Small intestine (tissue), 7 donors: ENCODE measurements at regions not wholly inside any gene's neighbourhood (a gene's known extent, or its start where the extent isn't known, plus 50 kb on each side); places are given as distances from the start of the nearest gene placed in this dataset.

Experiments used
- DNase-seq, 2 donors: peaks; one replicate each; pipeline versions ENCODE4 v3.0.0 to v3.0.0-alpha.2; 2013
- FAIRE-seq: peaks from 2 replicates; lab custom pipeline; 2012; peaks lifted over from hg19 to GRCh38; lab: Jason Lieb, UNC
- H3K27ac ChIP-seq, 3 donors: one replicate each; pipeline ENCODE4 v1.5.1; 2013; ENCODE audit warnings: low read length in 2 of 3, mild to moderate bottlenecking in 2 of 3, control low read depth in 1 of 3, inconsistent platforms in 1 of 3, low read depth in 1 of 3, moderate library complexity in 1 of 3
- H3K27me3 ChIP-seq, 3 donors: one replicate each; pipeline ENCODE4 v1.6.1; 2013; ENCODE audit warnings: low read length in 3 of 3, inconsistent platforms in 1 of 3; ENCODE audit not compliant: control insufficient read depth in 3 of 3, insufficient read depth in 3 of 3
- H3K36me3 ChIP-seq, 3 donors: one replicate each; pipeline ENCODE4 v1.6.1; 2013; ENCODE audit warnings: low read length in 3 of 3, inconsistent platforms in 1 of 3, low read depth in 1 of 3, mild to moderate bottlenecking in 1 of 3, moderate library complexity in 1 of 3; ENCODE audit not compliant: control insufficient read depth in 3 of 3, insufficient read depth in 2 of 3
- H3K4me1 ChIP-seq, 3 donors: one replicate each; pipeline ENCODE4 v1.6.1; 2013; ENCODE audit warnings: low read length in 2 of 3, inconsistent platforms in 1 of 3, low read depth in 1 of 3, mild to moderate bottlenecking in 1 of 3, moderate library complexity in 1 of 3; ENCODE audit not compliant: control insufficient read depth in 3 of 3, insufficient read depth in 2 of 3
- H3K4me3 ChIP-seq, 3 donors: one replicate each; pipeline ENCODE4 v1.5.1; 2013; ENCODE audit warnings: low read length in 3 of 3, control low read depth in 1 of 3, inconsistent platforms in 1 of 3, low read depth in 1 of 3, mild to moderate bottlenecking in 1 of 3, moderate library complexity in 1 of 3
- H3K9me3 ChIP-seq, 2 donors: one replicate each; pipeline ENCODE4 v1.6.1; 2013; ENCODE audit warnings: low read depth in 1 of 2, low read length in 1 of 2; ENCODE audit not compliant: control insufficient read depth in 2 of 2, insufficient read depth in 1 of 2
- WGBS, 3 donors: extraction: QIAGEN DNeasy Blood & Tissue Kit; methylation state at CpG; one replicate each; pipeline ENCODE4 v1.1.7; 2013; 5-methylcytosine and 5-hydroxymethylcytosine counted together
- donor health status: healthy with polysubstance abuse.
- donor health status: control.
- donor health status: control.
- donor health status: Bipolar disorder and iron deficiency.
- donor health status: healthy.

DNA sequence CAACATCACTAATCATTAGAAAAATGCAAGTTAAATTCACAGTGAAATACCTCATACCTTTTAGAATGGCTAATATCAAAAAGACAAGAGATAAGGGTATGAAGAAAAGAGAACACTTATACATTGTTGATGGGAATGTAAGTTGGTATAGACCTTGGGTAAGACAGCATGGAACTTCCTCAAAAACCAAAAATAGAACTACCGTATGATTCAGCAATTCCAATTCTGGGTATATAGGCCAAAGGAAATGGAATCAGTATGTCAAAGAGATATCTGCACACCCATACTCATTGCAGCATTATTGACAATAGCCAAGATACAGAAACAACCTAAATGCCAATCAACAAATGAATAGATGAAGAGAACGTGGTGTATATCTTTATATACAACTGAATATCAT is 166.8 kb upstream of the LRRN1 start:
- H3K9me3 ChIP-seq = no peaks in the 10 kb centered on the region
- DNase-seq = no peak
- WGBS, 3 donors = 73 to 82% (median 77%) methylated on average over 2 of the region's 2 CpGs
- H3K27ac ChIP-seq = no peak overlapping the region
- H3K4me1 ChIP-seq = no peaks in the 10 kb centered on the region
- no peaks in the 10 kb centered on the region for H3K36me3 ChIP-seq
- no peak for FAIRE-seq
- no peaks in the 10 kb centered on the region for H3K27me3 ChIP-seq
- H3K4me3 ChIP-seq = no peak overlapping the region

DNA sequence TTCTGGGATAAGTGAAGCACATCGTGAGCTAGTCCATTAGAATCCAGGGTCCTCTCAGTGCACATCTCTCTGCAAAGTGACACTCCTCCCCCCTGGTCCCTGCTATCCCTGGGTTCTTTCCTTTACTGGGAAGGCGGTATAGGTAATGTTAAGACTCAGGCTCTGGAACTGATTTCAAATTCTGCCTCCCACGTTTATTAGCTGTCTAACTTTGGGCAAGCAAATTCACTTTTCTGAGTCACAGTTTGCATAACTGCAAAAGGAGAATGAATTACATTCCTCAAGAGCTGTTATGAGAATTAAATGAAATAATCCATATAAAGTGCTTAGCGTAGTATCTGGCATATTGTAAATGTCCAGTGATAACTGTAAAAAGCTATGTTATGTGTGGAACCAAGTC is 168.1 kb upstream of the LRRN1 start:
- no peaks in the 10 kb centered on the region for H3K27me3 ChIP-seq
- H3K4me1 ChIP-seq = no peaks in the 10 kb centered on the region
- 77 to 86% (median 79%) methylated on average over 4 of the region's 4 CpGs for WGBS, 3 donors
- H3K36me3 ChIP-seq = no peaks in the 10 kb centered on the region
- H3K4me3 ChIP-seq = no peak overlapping the region
- DNase-seq (no peak), FAIRE-seq (no peak)
- H3K9me3 ChIP-seq = no peaks in the 10 kb centered on the region
- no peak overlapping the region for H3K27ac ChIP-seq

DNA sequence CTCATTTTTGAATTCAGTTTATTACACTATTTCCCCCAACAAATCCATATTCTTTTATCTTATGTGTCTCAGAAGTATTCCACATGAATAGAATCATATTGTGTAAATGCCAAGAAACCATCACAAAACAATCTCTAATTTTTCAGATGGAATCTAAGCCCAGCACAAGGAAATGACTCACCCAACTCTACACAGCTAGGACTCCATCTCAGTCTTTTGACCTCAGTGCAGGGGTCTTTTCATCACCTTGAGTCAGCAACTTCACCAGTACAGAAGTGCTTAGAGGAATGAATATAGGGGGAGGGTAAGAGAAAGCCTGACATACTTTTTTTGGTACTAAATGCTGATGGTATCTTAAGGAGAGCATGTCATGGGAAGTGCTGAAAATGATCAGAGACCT is 169.3 kb upstream of the LRRN1 start:
- FAIRE-seq = no peak

DNA sequence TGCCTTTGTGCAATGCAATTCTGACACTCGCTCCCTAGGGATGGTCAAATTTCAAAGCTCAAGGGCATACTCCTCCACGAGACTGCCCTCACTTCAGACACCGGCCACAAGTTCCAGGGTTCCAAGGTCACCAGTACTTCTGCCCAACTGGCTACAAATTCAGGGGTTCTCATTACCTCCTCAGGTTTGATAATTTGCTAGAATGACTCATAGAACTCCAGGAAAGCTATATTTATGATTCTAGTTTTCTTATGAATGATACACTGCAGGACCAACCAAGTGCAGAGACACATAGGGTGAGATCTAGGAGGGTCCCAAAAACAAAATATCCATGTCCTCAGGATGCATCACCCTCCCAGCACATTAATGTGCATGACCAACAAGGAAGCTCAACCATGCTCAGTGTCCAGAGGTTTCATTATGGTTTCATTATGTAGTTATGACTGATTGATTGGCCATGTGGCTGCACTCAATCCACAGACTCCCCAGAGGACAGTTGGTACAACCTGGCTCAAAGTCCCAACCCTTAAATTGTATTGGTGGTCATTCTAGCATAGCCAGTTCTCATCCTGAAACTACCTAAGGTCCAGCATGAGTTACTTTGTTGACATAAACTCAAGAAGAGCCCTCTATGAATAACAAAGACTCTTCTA is 170.4 kb upstream of the LRRN1 start:
- no peaks in the 10 kb centered on the region for H3K27me3 ChIP-seq
- H3K27ac ChIP-seq = no peak overlapping the region
- no peaks in the 10 kb centered on the region for H3K9me3 ChIP-seq
- H3K4me3 ChIP-seq = no peak overlapping the region
- H3K36me3 ChIP-seq = no peaks in the 10 kb centered on the region
- DNase-seq (no peak), FAIRE-seq (no peak)
- 50 to 67% (median 50%) methylated on average over 3 of the region's 3 CpGs for WGBS, 3 donors
- H3K4me1 ChIP-seq = no peaks in the 10 kb centered on the region

More for the DNA sequence above, 169.3 kb upstream of the LRRN1 start:
- no peaks in the 10 kb centered on the region for H3K9me3 ChIP-seq
- no peaks in the 10 kb centered on the region for H3K4me1 ChIP-seq
- H3K4me3 ChIP-seq = no peak overlapping the region
- no peaks in the 10 kb centered on the region for H3K27me3 ChIP-seq
- DNase-seq = no peak
- no peak overlapping the region for H3K27ac ChIP-seq
- H3K36me3 ChIP-seq = no peaks in the 10 kb centered on the region

DNA sequence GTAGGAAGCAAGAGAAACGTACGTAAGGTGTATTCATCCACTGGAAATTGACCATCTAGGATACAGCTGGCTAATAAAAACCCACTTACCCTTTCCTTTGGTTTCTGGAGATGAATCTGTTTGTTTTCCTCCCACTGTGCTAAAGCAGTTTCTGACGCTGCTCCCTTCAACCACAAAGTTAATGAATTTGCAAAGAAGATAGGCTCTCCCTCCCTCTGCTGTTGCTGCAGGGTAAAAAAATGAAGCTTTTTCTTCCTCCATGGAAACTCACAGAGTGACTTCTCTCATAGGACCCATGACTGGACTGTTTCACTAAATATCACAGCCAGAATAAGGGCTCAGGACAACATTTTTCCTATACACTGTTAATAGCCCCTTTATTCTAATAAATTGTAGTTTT is 172.1 kb upstream of the LRRN1 start:
- H3K4me1 ChIP-seq = no peaks in the 10 kb centered on the region
- no peak overlapping the region for H3K27ac ChIP-seq
- H3K4me3 ChIP-seq = no peak overlapping the region
- no peaks in the 10 kb centered on the region for H3K27me3 ChIP-seq
- WGBS, 3 donors = 71 to 86% (median 76%) methylated on average over 3 of the region's 3 CpGs
- H3K36me3 ChIP-seq = no peaks in the 10 kb centered on the region
- DNase-seq (no peak), FAIRE-seq (no peak)
- H3K9me3 ChIP-seq = no peaks in the 10 kb centered on the region

DNA sequence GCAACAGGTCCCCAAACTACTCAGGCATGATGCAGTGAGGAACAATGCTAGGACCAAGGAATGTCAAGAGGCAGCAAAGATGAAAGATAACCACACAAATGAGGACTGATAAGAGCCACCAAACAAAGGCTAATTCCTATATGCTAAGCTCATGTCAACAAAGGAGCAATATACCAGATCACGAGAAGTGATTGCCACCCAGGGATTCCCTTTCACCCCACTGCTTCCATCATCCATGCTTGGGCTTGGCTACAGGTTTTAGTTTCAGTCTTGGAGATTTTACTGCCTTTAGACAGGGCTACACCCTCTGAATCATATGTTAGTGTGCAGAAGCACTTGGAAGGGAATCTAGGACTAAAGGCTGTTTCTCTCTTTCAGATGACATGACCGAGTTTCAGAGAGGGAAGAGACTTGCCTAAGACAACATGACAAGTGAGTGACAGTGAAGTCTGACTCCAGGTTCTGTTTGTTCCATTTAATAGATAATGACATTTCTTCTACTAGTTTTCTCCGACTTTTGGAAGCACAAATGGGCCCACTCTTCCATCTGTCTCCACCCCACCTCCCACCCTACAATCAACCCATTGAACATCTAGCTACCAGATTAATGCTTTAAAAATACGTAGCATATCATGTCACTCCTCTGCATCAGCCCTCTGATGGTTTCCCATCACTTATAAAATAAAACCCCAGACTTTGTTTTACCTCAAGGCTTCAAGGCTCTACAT is 173.5 kb upstream of the LRRN1 start:
- Histone ChIP-seq H3K27me3 (no peaks in the 10 kb centered on the region), H3K9me3 (no peaks in the 10 kb centered on the region), H3K36me3 (no peaks in the 10 kb centered on the region), H3K4me1 (no peaks in the 10 kb centered on the region), H3K4me3 (no peak overlapping the region), H3K27ac (no peak overlapping the region)
- no peak for FAIRE-seq
- DNase-seq = peak; percentile 1 to 74
- WGBS, 3 donors = 41 to 60% (median 48%) methylated on average over 4 of the region's 4 CpGs

DNA sequence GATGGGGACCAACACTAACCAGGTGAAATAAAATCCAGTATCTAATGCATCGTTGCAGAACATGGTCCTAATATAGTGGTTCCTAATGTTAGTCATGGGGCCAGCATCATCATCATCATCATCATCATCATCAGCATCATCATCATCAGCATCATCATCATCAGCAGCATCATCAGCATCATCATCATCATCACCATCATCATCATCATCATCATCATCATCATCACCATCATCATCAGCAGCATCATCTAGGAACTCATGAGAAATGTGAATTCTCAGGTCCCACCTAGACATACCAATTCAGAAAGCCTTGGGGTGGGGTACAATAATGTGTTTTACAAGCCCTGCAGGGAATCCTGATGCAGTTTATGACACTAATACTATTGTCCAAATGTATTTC is 179.4 kb upstream of the LRRN1 start:
- WGBS, 3 donors = 83 to 93% (median 92%) methylated on average over 1 of the region's 1 CpG
- Histone ChIP-seq H3K4me1 (no peaks in the 10 kb centered on the region), H3K27me3 (no peaks in the 10 kb centered on the region), H3K9me3 (no peaks in the 10 kb centered on the region), H3K36me3 (no peaks in the 10 kb centered on the region), H3K4me3 (no peak overlapping the region), H3K27ac (no peak overlapping the region)
- DNase-seq (no peak), FAIRE-seq (no peak)

DNA sequence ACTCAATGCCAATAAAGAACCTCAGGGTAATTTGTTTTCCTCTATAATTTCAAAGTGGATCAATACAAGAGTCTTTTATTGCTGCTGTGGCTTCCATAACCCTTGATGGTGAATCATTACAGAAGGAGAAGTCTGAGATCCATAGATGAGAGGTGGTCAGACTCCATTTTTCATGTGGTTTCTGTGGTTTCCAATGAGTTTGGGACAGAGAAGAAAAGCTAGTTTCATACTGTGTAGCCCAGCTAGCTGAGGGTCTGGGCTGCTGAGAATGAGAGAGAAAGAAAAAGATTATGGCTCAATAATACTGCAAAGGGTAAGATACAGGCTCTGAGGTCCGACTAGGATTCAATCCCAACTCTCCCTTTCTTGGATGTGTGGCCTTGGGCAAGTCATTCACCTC is 180.6 kb upstream of the LRRN1 start:
- Histone ChIP-seq H3K27me3 (no peaks in the 10 kb centered on the region), H3K4me3 (no peak overlapping the region), H3K4me1 (no peaks in the 10 kb centered on the region), H3K27ac (no peak overlapping the region), H3K9me3 (no peaks in the 10 kb centered on the region), H3K36me3 (no peaks in the 10 kb centered on the region)
- WGBS, 3 donors = 60 to 68% (median 60%) methylated on average over 1 of the region's 1 CpG
- DNase-seq = no peak
- FAIRE-seq = no peak

DNA sequence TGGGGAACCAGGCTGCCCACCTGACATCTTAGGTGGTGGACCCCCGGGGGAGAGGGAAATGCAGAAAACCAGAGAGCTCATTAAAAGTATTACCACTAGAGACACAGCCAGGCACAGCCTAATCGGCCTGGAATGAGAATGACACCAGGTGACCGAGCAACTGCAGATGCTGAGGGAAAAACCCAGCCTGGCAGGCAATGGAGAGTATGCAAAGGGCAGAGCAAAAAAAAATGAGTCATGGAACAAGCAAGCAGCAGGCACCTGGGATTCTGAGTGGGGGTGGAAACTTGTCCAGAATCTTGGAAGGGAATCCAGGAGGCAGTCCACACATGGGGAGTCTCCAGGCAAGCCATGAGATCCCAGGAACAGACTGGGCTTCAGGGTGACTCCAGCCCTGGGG is 183.7 kb upstream of the LRRN1 start:
- no peak for FAIRE-seq
- 55 to 77% (median 76%) methylated on average over 3 of the region's 3 CpGs for WGBS, 3 donors

More for the DNA sequence above, 183.7 kb upstream of the LRRN1 start:
- Histone ChIP-seq H3K27ac (no peak overlapping the region), H3K36me3 (no peaks in the 10 kb centered on the region), H3K9me3 (no peaks in the 10 kb centered on the region), H3K4me3 (no peak overlapping the region), H3K27me3 (no peaks in the 10 kb centered on the region), H3K4me1 (no peaks in the 10 kb centered on the region)
- DNase-seq = no peak
